ENCODE measurements at regions not wholly inside any gene's neighbourhood (a gene's known extent, or its start where the extent isn't known, plus 50 kb on each side); places are given as distances from the start of the nearest gene placed in this dataset.
A peak's percentile ranks its signal among the peaks of the same experiment; 100 is the strongest.

DNA sequence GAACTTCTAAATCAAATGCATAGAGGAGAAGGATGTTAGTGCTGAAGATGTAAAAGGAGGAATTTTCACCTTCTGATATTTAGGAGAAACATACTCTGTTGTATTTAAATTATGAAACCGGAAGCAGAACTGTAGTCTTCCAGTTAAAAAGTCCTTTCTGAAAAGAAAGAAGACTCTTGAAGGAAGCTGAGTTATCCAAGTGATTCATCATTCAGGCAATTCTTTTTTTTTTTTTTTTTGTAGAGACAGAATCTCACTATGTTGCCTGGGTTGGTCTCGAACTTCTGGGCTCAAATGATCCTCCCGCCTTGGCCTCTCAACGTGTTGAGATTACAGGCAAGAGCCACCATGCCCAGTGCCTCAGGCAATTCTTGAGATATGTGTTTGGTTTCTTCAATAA is 424.8 kb upstream of the TPM1 start:
- Mint-ChIP-seq H3K27me3 (ENCODE audit: low read depth) (no peaks in the 10 kb centered on the region), H3K9me3 (no peaks in the 10 kb centered on the region), H3K4me1 (peaks cover 11% of the 10 kb centered on the region), H3K4me3 (no peak overlapping the region), H3K27ac (no peak overlapping the region), H3K36me3 (no peaks in the 10 kb centered on the region)
- TF ChIP-seq, protein P1, sequence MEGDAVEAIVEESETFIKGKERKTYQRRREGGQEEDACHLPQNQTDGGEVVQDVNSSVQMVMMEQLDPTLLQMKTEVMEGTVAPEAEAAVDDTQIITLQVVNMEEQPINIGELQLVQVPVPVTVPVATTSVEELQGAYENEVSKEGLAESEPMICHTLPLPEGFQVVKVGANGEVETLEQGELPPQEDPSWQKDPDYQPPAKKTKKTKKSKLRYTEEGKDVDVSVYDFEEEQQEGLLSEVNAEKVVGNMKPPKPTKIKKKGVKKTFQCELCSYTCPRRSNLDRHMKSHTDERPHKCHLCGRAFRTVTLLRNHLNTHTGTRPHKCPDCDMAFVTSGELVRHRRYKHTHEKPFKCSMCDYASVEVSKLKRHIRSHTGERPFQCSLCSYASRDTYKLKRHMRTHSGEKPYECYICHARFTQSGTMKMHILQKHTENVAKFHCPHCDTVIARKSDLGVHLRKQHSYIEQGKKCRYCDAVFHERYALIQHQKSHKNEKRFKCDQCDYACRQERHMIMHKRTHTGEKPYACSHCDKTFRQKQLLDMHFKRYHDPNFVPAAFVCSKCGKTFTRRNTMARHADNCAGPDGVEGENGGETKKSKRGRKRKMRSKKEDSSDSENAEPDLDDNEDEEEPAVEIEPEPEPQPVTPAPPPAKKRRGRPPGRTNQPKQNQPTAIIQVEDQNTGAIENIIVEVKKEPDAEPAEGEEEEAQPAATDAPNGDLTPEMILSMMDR (IDR thresholded peaks at IDR 0.05; ENCODE audit: unreplicated experiment), result no peak
- DNase-seq (ENCODE audit: low spot score in 2 of 2, unreplicated experiment in 2 of 2), result no peak

DNA sequence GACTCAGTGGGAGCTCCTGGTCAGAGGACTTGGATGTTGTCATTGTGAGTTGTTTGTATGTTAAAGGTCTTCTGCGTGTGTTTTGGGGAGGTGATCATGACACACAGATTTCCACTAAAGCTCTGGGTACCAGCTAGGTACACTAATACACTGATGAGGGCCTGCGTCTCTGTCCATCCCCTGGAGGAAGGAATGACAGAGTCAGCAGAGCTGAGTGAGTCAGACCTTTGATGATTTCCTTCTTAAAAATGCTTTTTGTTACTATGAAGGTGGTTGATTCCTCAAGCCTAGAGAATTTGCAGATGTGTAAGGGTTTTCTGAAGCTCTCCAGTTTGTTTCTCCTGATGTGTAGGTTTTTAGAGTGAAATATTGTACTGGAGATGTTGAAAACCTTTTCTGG is 424.1 kb upstream of the TPM1 start:
- TF ChIP-seq, protein P1 (IDR thresholded peaks at IDR 0.05; ENCODE audit: unreplicated experiment), result no peak
- Mint-ChIP-seq H3K27me3 (ENCODE audit: low read depth) (no peaks in the 10 kb centered on the region), H3K36me3 (no peaks in the 10 kb centered on the region), H3K9me3 (no peaks in the 10 kb centered on the region), H3K4me3 (no peak overlapping the region), H3K27ac (no peak overlapping the region), H3K4me1 (peaks cover 8% of the 10 kb centered on the region)
- no peak for DNase-seq (ENCODE audit: low spot score in 2 of 2, unreplicated experiment in 2 of 2)

DNA sequence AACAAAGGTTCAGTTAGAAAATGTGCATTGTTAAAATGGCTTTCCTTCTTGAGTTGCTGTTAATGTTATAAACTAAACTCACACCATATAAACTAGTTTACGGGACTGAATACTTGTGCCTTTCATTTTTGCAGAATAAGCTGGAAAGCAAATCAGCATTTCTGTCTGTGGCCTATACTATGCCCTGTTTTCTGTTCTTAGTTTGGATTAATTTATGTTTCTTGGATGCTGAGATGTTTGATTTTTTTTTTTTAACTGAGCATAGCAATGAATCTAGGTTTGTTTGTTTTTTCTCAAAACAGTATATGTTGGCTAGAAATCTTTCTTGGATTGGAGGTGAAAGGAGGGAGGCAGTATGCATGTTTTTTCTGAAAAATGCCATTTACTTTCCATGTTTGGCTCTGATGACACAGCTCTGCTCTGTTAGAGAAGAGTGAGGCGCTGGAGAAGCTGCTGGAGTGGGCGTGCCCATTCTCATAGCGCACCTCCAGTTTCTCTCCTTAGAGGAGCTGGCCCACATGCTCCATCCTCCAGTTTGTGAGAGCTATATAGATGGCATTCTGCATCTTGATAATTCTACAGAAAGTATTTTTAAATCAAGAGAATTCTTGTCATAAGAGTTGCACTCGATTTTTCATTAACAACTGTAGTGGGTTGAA is 423.6 kb upstream of the TPM1 start:
- H3K27me3 Mint-ChIP-seq (ENCODE audit: low read depth), result no peaks in the 10 kb centered on the region
- H3K9me3 Mint-ChIP-seq, result no peaks in the 10 kb centered on the region
- TF ChIP-seq, protein P1 (IDR thresholded peaks at IDR 0.05; ENCODE audit: unreplicated experiment), result no peak
- peaks cover 8% of the 10 kb centered on the region for H3K4me1 Mint-ChIP-seq
- H3K27ac Mint-ChIP-seq, result peak overlapping the region; percentile 5
- no peak overlapping the region for H3K4me3 Mint-ChIP-seq
- no peak for DNase-seq (ENCODE audit: low spot score in 2 of 2, unreplicated experiment in 2 of 2)
- H3K36me3 Mint-ChIP-seq, result no peaks in the 10 kb centered on the region

DNA sequence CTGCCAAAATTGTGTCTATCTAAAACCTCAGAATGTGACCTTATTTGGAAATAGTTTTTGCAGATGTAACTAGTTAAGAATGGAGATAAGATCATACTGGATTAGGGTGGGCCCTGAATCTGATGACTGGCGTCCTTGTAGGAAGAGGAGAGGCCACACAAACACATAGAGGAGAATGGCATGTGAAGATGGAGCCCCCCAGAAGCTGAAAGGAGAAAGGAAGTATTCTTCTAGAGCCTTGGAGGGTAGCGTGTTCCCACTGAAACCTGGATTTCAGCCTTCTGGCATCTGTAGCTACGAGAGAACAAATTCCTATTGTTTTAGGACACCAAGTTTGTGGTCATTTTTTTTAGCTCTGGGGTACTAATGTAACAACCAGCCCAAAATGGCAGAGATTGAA is 423.0 kb upstream of the TPM1 start:
- TF ChIP-seq, protein P1 (IDR thresholded peaks at IDR 0.05; ENCODE audit: unreplicated experiment), result no peak
- Mint-ChIP-seq H3K4me1 (peaks cover 12% of the 10 kb centered on the region), H3K4me3 (no peak overlapping the region), H3K27me3 (ENCODE audit: low read depth) (no peaks in the 10 kb centered on the region), H3K9me3 (no peaks in the 10 kb centered on the region), H3K27ac (no peak overlapping the region), H3K36me3 (no peaks in the 10 kb centered on the region)
- no peak for DNase-seq (ENCODE audit: low spot score in 2 of 2, unreplicated experiment in 2 of 2)

DNA sequence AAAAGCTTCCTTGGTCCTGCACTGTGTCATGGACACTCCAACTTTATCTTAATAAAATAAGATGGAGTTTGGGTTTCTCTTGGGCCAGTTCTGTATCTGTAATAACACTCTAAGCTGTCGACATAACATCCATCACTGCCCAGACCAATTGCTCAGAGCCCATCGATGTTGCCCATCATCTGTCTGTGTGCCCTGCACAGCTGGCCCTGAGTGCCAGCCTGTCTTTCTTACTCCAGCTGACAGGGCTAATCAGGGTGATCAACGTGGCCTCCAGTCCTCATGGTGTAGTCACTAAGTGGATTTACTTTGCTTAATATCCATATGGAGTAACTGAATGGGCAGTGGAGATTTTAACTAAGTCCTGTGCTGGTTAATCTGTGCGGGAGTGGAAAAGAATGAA is 419.8 kb upstream of the TPM1 start:
- peaks cover 33% of the 10 kb centered on the region for H3K4me1 Mint-ChIP-seq
- no peak overlapping the region for H3K27ac Mint-ChIP-seq
- no peaks in the 10 kb centered on the region for H3K9me3 Mint-ChIP-seq
- H3K4me3 Mint-ChIP-seq, result no peak overlapping the region
- DNase-seq (ENCODE audit: low spot score in 2 of 2, unreplicated experiment in 2 of 2), result no peak
- no peaks in the 10 kb centered on the region for H3K36me3 Mint-ChIP-seq
- TF ChIP-seq, protein P1 (IDR thresholded peaks at IDR 0.05; ENCODE audit: unreplicated experiment), result no peak
- no peaks in the 10 kb centered on the region for H3K27me3 Mint-ChIP-seq (ENCODE audit: low read depth)
